Memory B cell (primary cell): ENCODE measurements at regions not wholly inside any gene's neighbourhood (a gene's known extent, or its start where the extent isn't known, plus 50 kb on each side); places are given as distances from the start of the nearest gene placed in this dataset.
"Not testable (repeated sequence)": the region's sequence is repeated elsewhere in the genome, so short reads cannot be mapped to it uniquely, and the experiment has no call there.

Experiments used
- ATAC-seq: fragments of 150-1000 bp; cut with Tn5 transposase; 2 replicates; pipeline ENCODE4 v1.10.0; 2021; ENCODE audit warnings: low read depth, mild to moderate bottlenecking, moderate library complexity
- DNase-seq, 2 donors: peaks; one replicate each; pipeline ENCODE4 v3.0.0; 2022; ENCODE audit warnings: low spot score in 2 of 2
- H3K27ac Mint-ChIP-seq: one replicate; pipeline ENCODE4 v1.8.0; 2022; ENCODE audit warnings: mild to moderate bottlenecking, moderate library complexity, mixed read lengths
- H3K27me3 Mint-ChIP-seq: one replicate; pipeline ENCODE4 v1.8.0; 2022; ENCODE audit warnings: mixed read lengths
- H3K36me3 Mint-ChIP-seq: one replicate; pipeline ENCODE4 v1.8.0; 2022; ENCODE audit warnings: mild to moderate bottlenecking, mixed read lengths
- H3K4me1 Mint-ChIP-seq: one replicate; pipeline ENCODE4 v1.8.0; 2022; ENCODE audit warnings: mixed read lengths
- H3K4me3 Mint-ChIP-seq: one replicate; pipeline ENCODE4 v1.8.0; 2022; ENCODE audit warnings: mild to moderate bottlenecking, moderate library complexity, mixed read lengths
- H3K9me3 Mint-ChIP-seq: one replicate; pipeline ENCODE4 v1.8.0; 2022; ENCODE audit warnings: mixed read lengths

GRCh38 chr7:9240001-9240400 lies 806.6 kb downstream of the NXPH1 start:
- H3K27me3 Mint-ChIP-seq: no peaks in the 10 kb centered on the region
- peaks cover 9% of the 10 kb centered on the region for H3K9me3 Mint-ChIP-seq
- H3K36me3 Mint-ChIP-seq: no peaks in the 10 kb centered on the region
- no peak overlapping the region for H3K4me3 Mint-ChIP-seq
- no peak for ATAC-seq
- no peaks in the 10 kb centered on the region for H3K4me1 Mint-ChIP-seq
- no peak for DNase-seq
- H3K27ac Mint-ChIP-seq: no peak overlapping the region

- H3K27me3 Mint-ChIP-seq: no peaks in the 10 kb centered on the region
- no peaks in the 10 kb centered on the region for H3K4me1 Mint-ChIP-seq
- no peak for DNase-seq
- H3K27ac Mint-ChIP-seq: no peak overlapping the region
- ATAC-seq: no peak
- peaks cover 8% of the 10 kb centered on the region for H3K9me3 Mint-ChIP-seq
- H3K4me3 Mint-ChIP-seq: no peak overlapping the region
- H3K36me3 Mint-ChIP-seq: no peaks in the 10 kb centered on the region
These were observed 808.4 kb downstream of the NXPH1 start for GRCh38 chr7:9241826-9242225.

- no peak for DNase-seq
- Mint-ChIP-seq H3K27ac (no peak overlapping the region), H3K9me3 (peaks cover 8% of the 10 kb centered on the region), H3K4me3 (no peak overlapping the region), H3K36me3 (no peaks in the 10 kb centered on the region), H3K4me1 (no peaks in the 10 kb centered on the region), H3K27me3 (no peaks in the 10 kb centered on the region)
- ATAC-seq: no peak
These were observed 809.2 kb downstream of the NXPH1 start for GRCh38 chr7:9242636-9243035.

- DNase-seq (no peak), ATAC-seq (no peak)
- Mint-ChIP-seq H3K27me3 (no peaks in the 10 kb centered on the region), H3K4me1 (no peaks in the 10 kb centered on the region), H3K9me3 (peaks cover 8% of the 10 kb centered on the region), H3K36me3 (no peaks in the 10 kb centered on the region), H3K27ac (no peak overlapping the region), H3K4me3 (no peak overlapping the region)
These were observed 817.5 kb downstream of the NXPH1 start for GRCh38 chr7:9250876-9251275.

GRCh38 chr7:9264395-9264794 lies 831.0 kb downstream of the NXPH1 start:
- H3K9me3 Mint-ChIP-seq: peaks cover 7% of the 10 kb centered on the region

GRCh38 chr7:9280088-9280487 lies 846.7 kb downstream of the NXPH1 start:
- ATAC-seq (no peak), DNase-seq (no peak)
- Mint-ChIP-seq H3K4me1 (no peaks in the 10 kb centered on the region), H3K4me3 (no peak overlapping the region), H3K27me3 (no peaks in the 10 kb centered on the region), H3K36me3 (no peaks in the 10 kb centered on the region), H3K27ac (no peak overlapping the region), H3K9me3 (no peaks in the 10 kb centered on the region)

More at GRCh38 chr7:9264395-9264794, 831.0 kb downstream of the NXPH1 start:
- Mint-ChIP-seq H3K4me3 (no peak overlapping the region), H3K36me3 (no peaks in the 10 kb centered on the region), H3K4me1 (no peaks in the 10 kb centered on the region), H3K27me3 (no peaks in the 10 kb centered on the region), H3K27ac (no peak overlapping the region)
- no peak for DNase-seq
- no peak for ATAC-seq

- Mint-ChIP-seq H3K4me1 (no peaks in the 10 kb centered on the region), H3K27me3 (no peaks in the 10 kb centered on the region), H3K4me3 (no peak overlapping the region), H3K9me3 (peaks cover 3% of the 10 kb centered on the region), H3K36me3 (no peaks in the 10 kb centered on the region), H3K27ac (no peak overlapping the region)
- DNase-seq (no peak), ATAC-seq (no peak)
These were observed 849.8 kb downstream of the NXPH1 start for GRCh38 chr7:9283246-9283645.

- Mint-ChIP-seq H3K27me3 (no peaks in the 10 kb centered on the region), H3K36me3 (no peaks in the 10 kb centered on the region), H3K4me3 (no peak overlapping the region), H3K4me1 (no peaks in the 10 kb centered on the region), H3K9me3 (peaks cover 2% of the 10 kb centered on the region), H3K27ac (no peak overlapping the region)
- no peak for ATAC-seq
- DNase-seq: no peak
These were observed 869.0 kb downstream of the NXPH1 start for GRCh38 chr7:9302436-9302835.

GRCh38 chr7:9307131-9307530 lies 873.7 kb downstream of the NXPH1 start:
- no peaks in the 10 kb centered on the region for H3K4me1 Mint-ChIP-seq
- no peak for DNase-seq
- ATAC-seq: no peak
- H3K27ac Mint-ChIP-seq: no peak overlapping the region
- no peaks in the 10 kb centered on the region for H3K36me3 Mint-ChIP-seq
- H3K9me3 Mint-ChIP-seq: peaks cover 2% of the 10 kb centered on the region
- H3K4me3 Mint-ChIP-seq: no peak overlapping the region
- no peaks in the 10 kb centered on the region for H3K27me3 Mint-ChIP-seq

- Mint-ChIP-seq H3K9me3 (peaks cover 8% of the 10 kb centered on the region), H3K4me3 (no peak overlapping the region), H3K27ac (no peak overlapping the region), H3K27me3 (no peaks in the 10 kb centered on the region), H3K4me1 (no peaks in the 10 kb centered on the region), H3K36me3 (no peaks in the 10 kb centered on the region)
- no peak for DNase-seq
- ATAC-seq: no peak
These were observed 891.1 kb downstream of the NXPH1 start for GRCh38 chr7:9324513-9324912.

- H3K9me3 Mint-ChIP-seq: peaks cover 6% of the 10 kb centered on the region
- no peaks in the 10 kb centered on the region for H3K36me3 Mint-ChIP-seq
- ATAC-seq (no peak), DNase-seq (no peak)
- H3K4me3 Mint-ChIP-seq: no peak overlapping the region
- H3K27me3 Mint-ChIP-seq: no peaks in the 10 kb centered on the region
- H3K4me1 Mint-ChIP-seq: no peaks in the 10 kb centered on the region
- no peak overlapping the region for H3K27ac Mint-ChIP-seq
These were observed 894.9 kb downstream of the NXPH1 start for GRCh38 chr7:9328296-9328695.

- no peak overlapping the region for H3K27ac Mint-ChIP-seq
These were observed 916.2 kb downstream of the NXPH1 start for GRCh38 chr7:9349625-9350024.

GRCh38 chr7:9391221-9391620 lies 957.8 kb downstream of the NXPH1 start:
- no peak for DNase-seq
- no peak for ATAC-seq
- Mint-ChIP-seq H3K4me1 (no peaks in the 10 kb centered on the region), H3K36me3 (no peaks in the 10 kb centered on the region), H3K27ac (no peak overlapping the region), H3K9me3 (peaks cover 7% of the 10 kb centered on the region), H3K4me3 (no peak overlapping the region), H3K27me3 (no peaks in the 10 kb centered on the region)

More at GRCh38 chr7:9349625-9350024, 916.2 kb downstream of the NXPH1 start:
- Mint-ChIP-seq H3K27me3 (no peaks in the 10 kb centered on the region), H3K4me1 (no peaks in the 10 kb centered on the region), H3K9me3 (peaks cover 1% of the 10 kb centered on the region), H3K4me3 (no peak overlapping the region), H3K36me3 (no peaks in the 10 kb centered on the region)
- no peak for DNase-seq
- ATAC-seq: no peak

- H3K4me3 Mint-ChIP-seq: no peak overlapping the region
- H3K27ac Mint-ChIP-seq: no peak overlapping the region
- no peaks in the 10 kb centered on the region for H3K27me3 Mint-ChIP-seq
- no peaks in the 10 kb centered on the region for H3K4me1 Mint-ChIP-seq
- H3K36me3 Mint-ChIP-seq: no peaks in the 10 kb centered on the region
- peaks cover 4% of the 10 kb centered on the region for H3K9me3 Mint-ChIP-seq
- ATAC-seq: no peak
- no peak for DNase-seq
These were observed 958.6 kb downstream of the NXPH1 start for GRCh38 chr7:9391984-9392383.

GRCh38 chr7:9404386-9404785 lies 971.0 kb downstream of the NXPH1 start:
- H3K9me3 Mint-ChIP-seq, H3K36me3 Mint-ChIP-seq, DNase-seq, ATAC-seq, H3K4me3 Mint-ChIP-seq, H3K4me1 Mint-ChIP-seq, H3K27ac Mint-ChIP-seq, H3K27me3 Mint-ChIP-seq: not testable (repeated sequence)

GRCh38 chr7:9407816-9408215 lies 974.4 kb downstream of the NXPH1 start:
- DNase-seq (no peak), ATAC-seq (no peak)
- Mint-ChIP-seq H3K4me1 (no peaks in the 10 kb centered on the region), H3K4me3 (no peak overlapping the region), H3K27me3 (no peaks in the 10 kb centered on the region), H3K9me3 (no peaks in the 10 kb centered on the region), H3K36me3 (no peaks in the 10 kb centered on the region), H3K27ac (no peak overlapping the region)
